GM23338 (cell line): ENCODE measurements at regions not wholly inside any gene's neighbourhood (a gene's known extent, or its start where the extent isn't known, plus 50 kb on each side); places are given as distances from the start of the nearest gene placed in this dataset.

Experiments
- ATAC-seq: fragments of 200-7000 bp; cut with Tn5 transposase; 3 replicates; pipeline ENCODE4 v1.9.1; 2020
- DNase-seq: peaks from one replicate; pipeline ENCODE4 v3.0.0-alpha.2; 2015; ENCODE audit warnings: low spot score
- H2AFZ ChIP-seq: fragments of 200-600 bp; sonication (generic); 2 replicates; pipeline ENCODE4 v1.8.0; 2016; ENCODE audit warnings: antibody characterized with exemption, mild to moderate bottlenecking, moderate library complexity
- H3F3A ChIP-seq: fragments of 200-600 bp; sonication (generic); replicated peaks from 2 replicates; pipeline ENCODE4 v1.8.0; 2017; ENCODE audit warnings: antibody characterized with exemption, mixed run types, low read depth
- H3K27ac ChIP-seq: fragments of 200-600 bp; sonication (generic); 2 replicates; pipeline ENCODE4 v1.6.1; 2016; ENCODE audit warnings: low read depth
- H3K27me3 ChIP-seq: fragments of 200-600 bp; sonication (generic); 2 replicates; pipeline ENCODE4 v1.8.0; 2016; ENCODE audit warnings: mild to moderate bottlenecking, mixed run types, moderate library complexity; ENCODE audit not compliant: insufficient read depth
- H3K36me3 ChIP-seq: fragments of 200-600 bp; sonication (generic); 2 replicates; pipeline ENCODE4 v1.8.0; 2016; ENCODE audit warnings: mild to moderate bottlenecking; ENCODE audit not compliant: insufficient read depth
- H3K4me1 ChIP-seq: fragments of 200-600 bp; sonication (generic); 2 replicates; pipeline ENCODE4 v1.8.0; 2016; ENCODE audit warnings: mild to moderate bottlenecking, moderate library complexity; ENCODE audit not compliant: insufficient read depth
- H3K4me2 ChIP-seq: fragments of 200-600 bp; sonication (generic); 2 replicates; pipeline ENCODE4 v1.7.1; 2017; ENCODE audit warnings: mixed run types
- H3K4me3 ChIP-seq: fragments of 200-600 bp; sonication (generic); 2 replicates; pipeline ENCODE4 v1.6.1; 2016; ENCODE audit warnings: mixed run types
- H3K79me2 ChIP-seq: fragments of 200-600 bp; sonication (generic); replicated peaks from 2 replicates; pipeline ENCODE4 v1.8.0; 2017; ENCODE audit warnings: mild to moderate bottlenecking; ENCODE audit not compliant: insufficient read depth
- H3K9me2 ChIP-seq: fragments of 200-600 bp; sonication (generic); 2 replicates; pipeline ENCODE4 v1.8.0; 2017; ENCODE audit not compliant: insufficient read depth
- H4K20me1 ChIP-seq: fragments of 200-600 bp; sonication (generic); replicated peaks from 2 replicates; pipeline ENCODE4 v1.8.0; 2017; ENCODE audit warnings: mild to moderate bottlenecking; ENCODE audit not compliant: insufficient read depth
- H3K27ac Mint-ChIP-seq: 2 replicates; pipeline ENCODE4 v1.8.0; 2020; ENCODE audit warnings: inconsistent platforms, mild to moderate bottlenecking, moderate library complexity, mixed read lengths
- H3K27me3 Mint-ChIP-seq: 3 replicates; pipeline ENCODE4 v1.8.0; 2022; ENCODE audit warnings: low read depth, mild to moderate bottlenecking, moderate library complexity, mixed read lengths, inconsistent platforms; ENCODE audit not compliant: insufficient read depth, poor library complexity
- H3K36me3 Mint-ChIP-seq: 3 replicates; pipeline ENCODE4 v1.8.0; 2021; ENCODE audit warnings: low read depth, mild to moderate bottlenecking, inconsistent platforms, moderate library complexity, mixed read lengths
- H3K4me1 Mint-ChIP-seq: 3 replicates; pipeline ENCODE4 v1.8.0; 2020; ENCODE audit warnings: mild to moderate bottlenecking, inconsistent platforms, mixed read lengths
- H3K4me3 Mint-ChIP-seq: 3 replicates; pipeline ENCODE4 v1.8.0; 2021; ENCODE audit warnings: moderate library complexity, mild to moderate bottlenecking, inconsistent platforms, mixed read lengths
- H3K9me3 Mint-ChIP-seq: 3 replicates; pipeline ENCODE4 v1.8.0; 2020; ENCODE audit warnings: moderate library complexity, mild to moderate bottlenecking, inconsistent platforms, mixed read lengths
- CREB1 ChIP-seq: fragments of 250-450 bp; sonication (Bioruptor Pico); IDR thresholded peaks from 2 replicates; pipeline ENCODE4 v1.5.0; 2020; ENCODE audit warnings: low read depth, mild to moderate bottlenecking, moderate library complexity
- EZH2 ChIP-seq: fragments of 200-600 bp; sonication (generic); IDR thresholded peaks from one replicate; pipeline ENCODE4 v1.8.0; 2017; ENCODE audit warnings: antibody characterized with exemption, mild to moderate bottlenecking, low read depth; ENCODE audit not compliant: unreplicated experiment
- EZH2phosphoT487 ChIP-seq: fragments of 200-600 bp; sonication (generic); IDR thresholded peaks from one replicate; pipeline ENCODE4 v1.8.1; 2018; ENCODE audit warnings: antibody characterized with exemption; ENCODE audit not compliant: unreplicated experiment
- JUNB ChIP-seq: IDR thresholded peaks from one replicate; pipeline ENCODE4 v1.6.1; 2016; ENCODE audit warnings: antibody characterized with exemption; ENCODE audit not compliant: unreplicated experiment
- NANOG ChIP-seq: IDR thresholded peaks from 2 replicates; pipeline ENCODE4 v1.6.1; 2016; ENCODE audit warnings: antibody characterized with exemption, borderline replicate concordance
- POLR2AphosphoS5 ChIP-seq: IDR thresholded peaks from 2 replicates; pipeline ENCODE4 v1.6.1; 2016; ENCODE audit warnings: antibody characterized with exemption, low read depth
- STAT1 ChIP-seq: IDR thresholded peaks from one replicate; pipeline ENCODE4 v1.6.1; 2016; ENCODE audit warnings: antibody characterized with exemption; ENCODE audit not compliant: unreplicated experiment
- ZNF114 ChIP-seq: fragments of 250-450 bp; sonication (Bioruptor Pico); IDR thresholded peaks from 2 replicates; pipeline ENCODE4 v1.5.0; 2020; ENCODE audit warnings: mild to moderate bottlenecking, moderate library complexity
- ZNF331 ChIP-seq: fragments of 250-450 bp; sonication (Bioruptor Pico); IDR thresholded peaks from 2 replicates; pipeline ENCODE4 v1.5.0; 2020; ENCODE audit warnings: low read depth, mild to moderate bottlenecking, moderate library complexity
- TF ChIP-seq, protein P1 (sequence below), 2 experiments: fragments of 200-600 bp in 1 of 2; sonication (generic) in 1 of 2; conservative IDR thresholded peaks; 2 replicates each; pipeline versions ENCODE4 v1.5.1 to v1.6.1; 2016 to 2017; ENCODE audit warnings: antibody characterized with exemption in 2 of 2, low read depth in 2 of 2, mild to moderate bottlenecking in 2 of 2, moderate library complexity in 1 of 2
- TF ChIP-seq, protein P2 (sequence below): IDR thresholded peaks from 2 replicates; pipeline ENCODE4 v1.6.1; 2016; ENCODE audit warnings: antibody characterized with exemption
- TF ChIP-seq, protein P3 (sequence below): fragments of 250-450 bp; sonication (Bioruptor Pico); IDR thresholded peaks from 2 replicates; pipeline ENCODE4 v1.5.0; 2020; ENCODE audit warnings: mild to moderate bottlenecking, moderate library complexity

DNA sequence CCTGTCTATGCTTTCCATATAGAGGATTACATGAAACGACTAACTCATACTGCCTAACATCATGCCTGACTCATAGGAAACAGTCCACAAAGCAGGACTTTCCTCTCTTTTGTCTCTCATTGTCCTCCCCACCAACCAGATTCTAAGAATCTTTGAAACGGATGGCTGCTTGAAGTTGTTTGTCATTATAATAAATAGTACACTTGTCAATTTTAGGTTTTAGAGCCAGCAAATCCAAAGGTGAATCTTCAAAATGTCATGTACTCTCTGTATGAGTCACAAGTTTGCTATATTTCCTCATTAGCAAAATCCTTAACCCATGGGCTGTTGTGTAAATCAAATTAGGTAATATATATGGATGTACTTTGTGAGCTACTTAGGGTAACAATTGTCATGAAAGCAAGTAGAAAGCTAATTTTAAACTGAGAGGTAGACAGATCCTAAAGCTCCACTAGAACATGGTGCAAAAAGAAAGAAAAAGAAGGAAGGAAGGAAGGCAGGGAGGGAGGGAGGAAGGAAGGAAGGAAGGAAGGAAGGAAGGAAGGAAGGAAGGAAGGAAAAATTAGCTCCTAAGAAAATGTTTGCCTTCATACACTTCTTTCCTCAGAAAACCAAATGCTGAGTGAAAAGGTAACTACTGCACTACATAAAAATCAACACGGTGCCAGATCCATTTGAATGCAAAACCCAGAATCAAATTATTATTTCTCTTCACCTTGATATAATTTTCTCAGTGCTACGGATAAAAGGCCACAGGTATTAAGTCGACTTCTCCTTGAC is 129.5 kb upstream of the PRMT6 start (continued):
- TF ChIP-seq, protein P1, sequence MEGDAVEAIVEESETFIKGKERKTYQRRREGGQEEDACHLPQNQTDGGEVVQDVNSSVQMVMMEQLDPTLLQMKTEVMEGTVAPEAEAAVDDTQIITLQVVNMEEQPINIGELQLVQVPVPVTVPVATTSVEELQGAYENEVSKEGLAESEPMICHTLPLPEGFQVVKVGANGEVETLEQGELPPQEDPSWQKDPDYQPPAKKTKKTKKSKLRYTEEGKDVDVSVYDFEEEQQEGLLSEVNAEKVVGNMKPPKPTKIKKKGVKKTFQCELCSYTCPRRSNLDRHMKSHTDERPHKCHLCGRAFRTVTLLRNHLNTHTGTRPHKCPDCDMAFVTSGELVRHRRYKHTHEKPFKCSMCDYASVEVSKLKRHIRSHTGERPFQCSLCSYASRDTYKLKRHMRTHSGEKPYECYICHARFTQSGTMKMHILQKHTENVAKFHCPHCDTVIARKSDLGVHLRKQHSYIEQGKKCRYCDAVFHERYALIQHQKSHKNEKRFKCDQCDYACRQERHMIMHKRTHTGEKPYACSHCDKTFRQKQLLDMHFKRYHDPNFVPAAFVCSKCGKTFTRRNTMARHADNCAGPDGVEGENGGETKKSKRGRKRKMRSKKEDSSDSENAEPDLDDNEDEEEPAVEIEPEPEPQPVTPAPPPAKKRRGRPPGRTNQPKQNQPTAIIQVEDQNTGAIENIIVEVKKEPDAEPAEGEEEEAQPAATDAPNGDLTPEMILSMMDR (conservative IDR thresholded peaks at IDR 0.05; ENCODE audit: low read depth in 2 of 2), result no peak
- no peak for TF ChIP-seq ZNF114 (CRISPR knock-in tag)
- no peak for TF ChIP-seq NANOG
- no peak for TF ChIP-seq JUNB
- TF ChIP-seq ZNF331 (CRISPR knock-in tag), result no peak
- TF ChIP-seq, protein P2, sequence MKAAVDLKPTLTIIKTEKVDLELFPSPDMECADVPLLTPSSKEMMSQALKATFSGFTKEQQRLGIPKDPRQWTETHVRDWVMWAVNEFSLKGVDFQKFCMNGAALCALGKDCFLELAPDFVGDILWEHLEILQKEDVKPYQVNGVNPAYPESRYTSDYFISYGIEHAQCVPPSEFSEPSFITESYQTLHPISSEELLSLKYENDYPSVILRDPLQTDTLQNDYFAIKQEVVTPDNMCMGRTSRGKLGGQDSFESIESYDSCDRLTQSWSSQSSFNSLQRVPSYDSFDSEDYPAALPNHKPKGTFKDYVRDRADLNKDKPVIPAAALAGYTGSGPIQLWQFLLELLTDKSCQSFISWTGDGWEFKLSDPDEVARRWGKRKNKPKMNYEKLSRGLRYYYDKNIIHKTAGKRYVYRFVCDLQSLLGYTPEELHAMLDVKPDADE, result no peak
- no peak for TF ChIP-seq EZH2phosphoT487
- no peak for TF ChIP-seq EZH2

DNA sequence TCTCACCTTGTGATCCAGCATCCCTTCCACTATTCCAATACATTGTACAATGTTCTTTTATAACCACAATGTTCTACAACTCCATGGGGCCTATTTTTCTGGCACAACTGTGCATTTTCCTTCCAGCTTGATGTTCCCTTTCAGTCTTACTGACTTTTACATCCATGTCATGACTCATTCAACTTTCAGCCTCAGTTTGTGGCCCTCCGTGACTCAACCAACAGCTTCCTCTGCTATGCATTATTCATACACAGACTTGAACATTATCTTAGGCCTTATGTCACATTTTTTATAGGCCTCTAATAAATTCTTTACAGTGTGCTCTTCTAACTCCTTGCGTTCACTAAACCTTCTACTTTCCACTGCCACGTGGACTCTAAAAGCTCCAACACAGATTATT is 119.4 kb upstream of the PRMT6 start:
- Mint-ChIP-seq H3K36me3 (no peaks in the 10 kb centered on the region), H3K27me3 (no peaks in the 10 kb centered on the region), H3K9me3 (no peaks in the 10 kb centered on the region), H3K4me1 (no peaks in the 10 kb centered on the region), H3K4me3 (no peak overlapping the region), H3K27ac (no peak overlapping the region)
- Histone ChIP-seq H3F3A (no peaks in the 10 kb centered on the region), H3K4me2 (no peak overlapping the region), H3K27me3 (no peaks in the 10 kb centered on the region), H2AFZ (no peak overlapping the region), H3K4me3 (no peak overlapping the region), H3K79me2 (no peaks in the 10 kb centered on the region), H4K20me1 (no peaks in the 10 kb centered on the region), H3K4me1 (no peaks in the 10 kb centered on the region), H3K9me2 (no peaks in the 10 kb centered on the region), H3K27ac (no peak overlapping the region), H3K36me3 (no peaks in the 10 kb centered on the region)
- no peak for ATAC-seq
- no peak for DNase-seq
- TF ChIP-seq POLR2AphosphoS5 (no peak), CREB1 (CRISPR knock-in tag) (no peak), JUNB (no peak), ZNF114 (CRISPR knock-in tag) (no peak), EZH2phosphoT487 (no peak), EZH2 (no peak), STAT1 (no peak), ZNF331 (CRISPR knock-in tag) (no peak)
- TF ChIP-seq, protein P2, result no peak
- TF ChIP-seq, protein P3, sequence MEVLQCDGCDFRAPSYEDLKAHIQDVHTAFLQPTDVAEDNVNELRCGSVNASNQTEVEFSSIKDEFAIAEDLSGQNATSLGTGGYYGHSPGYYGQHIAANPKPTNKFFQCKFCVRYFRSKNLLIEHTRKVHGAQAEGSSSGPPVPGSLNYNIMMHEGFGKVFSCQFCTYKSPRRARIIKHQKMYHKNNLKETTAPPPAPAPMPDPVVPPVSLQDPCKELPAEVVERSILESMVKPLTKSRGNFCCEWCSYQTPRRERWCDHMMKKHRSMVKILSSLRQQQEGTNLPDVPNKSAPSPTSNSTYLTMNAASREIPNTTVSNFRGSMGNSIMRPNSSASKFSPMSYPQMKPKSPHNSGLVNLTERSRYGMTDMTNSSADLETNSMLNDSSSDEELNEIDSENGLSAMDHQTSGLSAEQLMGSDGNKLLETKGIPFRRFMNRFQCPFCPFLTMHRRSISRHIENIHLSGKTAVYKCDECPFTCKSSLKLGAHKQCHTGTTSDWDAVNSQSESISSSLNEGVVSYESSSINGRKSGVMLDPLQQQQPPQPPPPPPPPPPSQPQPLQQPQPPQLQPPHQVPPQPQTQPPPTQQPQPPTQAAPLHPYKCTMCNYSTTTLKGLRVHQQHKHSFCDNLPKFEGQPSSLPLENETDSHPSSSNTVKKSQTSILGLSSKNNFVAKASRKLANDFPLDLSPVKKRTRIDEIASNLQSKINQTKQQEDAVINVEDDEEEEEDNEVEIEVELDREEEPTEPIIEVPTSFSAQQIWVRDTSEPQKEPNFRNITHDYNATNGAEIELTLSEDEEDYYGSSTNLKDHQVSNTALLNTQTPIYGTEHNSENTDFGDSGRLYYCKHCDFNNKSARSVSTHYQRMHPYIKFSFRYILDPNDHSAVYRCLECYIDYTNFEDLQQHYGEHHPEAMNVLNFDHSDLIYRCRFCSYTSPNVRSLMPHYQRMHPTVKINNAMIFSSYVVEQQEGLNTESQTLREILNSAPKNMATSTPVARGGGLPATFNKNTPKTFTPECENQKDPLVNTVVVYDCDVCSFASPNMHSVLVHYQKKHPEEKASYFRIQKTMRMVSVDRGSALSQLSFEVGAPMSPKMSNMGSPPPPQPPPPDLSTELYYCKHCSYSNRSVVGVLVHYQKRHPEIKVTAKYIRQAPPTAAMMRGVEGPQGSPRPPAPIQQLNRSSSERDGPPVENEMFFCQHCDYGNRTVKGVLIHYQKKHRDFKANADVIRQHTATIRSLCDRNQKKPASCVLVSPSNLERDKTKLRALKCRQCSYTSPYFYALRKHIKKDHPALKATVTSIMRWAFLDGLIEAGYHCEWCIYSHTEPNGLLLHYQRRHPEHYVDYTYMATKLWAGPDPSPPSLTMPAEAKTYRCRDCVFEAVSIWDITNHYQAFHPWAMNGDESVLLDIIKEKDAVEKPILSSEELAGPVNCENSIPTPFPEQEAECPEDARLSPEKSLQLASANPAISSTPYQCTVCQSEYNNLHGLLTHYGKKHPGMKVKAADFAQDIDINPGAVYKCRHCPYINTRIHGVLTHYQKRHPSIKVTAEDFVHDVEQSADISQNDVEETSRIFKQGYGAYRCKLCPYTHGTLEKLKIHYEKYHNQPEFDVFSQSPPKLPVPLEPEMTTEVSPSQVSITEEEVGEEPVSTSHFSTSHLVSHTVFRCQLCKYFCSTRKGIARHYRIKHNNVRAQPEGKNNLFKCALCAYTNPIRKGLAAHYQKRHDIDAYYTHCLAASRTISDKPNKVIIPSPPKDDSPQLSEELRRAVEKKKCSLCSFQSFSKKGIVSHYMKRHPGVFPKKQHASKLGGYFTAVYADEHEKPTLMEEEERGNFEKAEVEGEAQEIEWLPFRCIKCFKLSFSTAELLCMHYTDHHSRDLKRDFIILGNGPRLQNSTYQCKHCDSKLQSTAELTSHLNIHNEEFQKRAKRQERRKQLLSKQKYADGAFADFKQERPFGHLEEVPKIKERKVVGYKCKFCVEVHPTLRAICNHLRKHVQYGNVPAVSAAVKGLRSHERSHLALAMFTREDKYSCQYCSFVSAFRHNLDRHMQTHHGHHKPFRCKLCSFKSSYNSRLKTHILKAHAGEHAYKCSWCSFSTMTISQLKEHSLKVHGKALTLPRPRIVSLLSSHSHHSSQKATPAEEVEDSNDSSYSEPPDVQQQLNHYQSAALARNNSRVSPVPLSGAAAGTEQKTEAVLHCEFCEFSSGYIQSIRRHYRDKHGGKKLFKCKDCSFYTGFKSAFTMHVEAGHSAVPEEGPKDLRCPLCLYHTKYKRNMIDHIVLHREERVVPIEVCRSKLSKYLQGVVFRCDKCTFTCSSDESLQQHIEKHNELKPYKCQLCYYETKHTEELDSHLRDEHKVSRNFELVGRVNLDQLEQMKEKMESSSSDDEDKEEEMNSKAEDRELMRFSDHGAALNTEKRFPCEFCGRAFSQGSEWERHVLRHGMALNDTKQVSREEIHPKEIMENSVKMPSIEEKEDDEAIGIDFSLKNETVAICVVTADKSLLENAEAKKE (CRISPR knock-in tag), result no peak
